Smooth muscle cell (in vitro differentiated cells): ENCODE measurements at regions not wholly inside any gene's neighbourhood (a gene's known extent, or its start where the extent isn't known, plus 50 kb on each side); places are given as distances from the start of the nearest gene placed in this dataset.

ENCODE experiments used
- DNase-seq: peaks from one replicate; lab custom pipeline; 2025; ENCODE audit not compliant: unreplicated experiment; lab: John Stamatoyannopoulos, UW
- H2AFZ ChIP-seq: fragments of 200-600 bp; sonication (generic); 2 replicates; pipeline ENCODE4 v1.6.0; 2016; ENCODE audit warnings: antibody characterized with exemption, low read depth, mild to moderate bottlenecking
- H3F3A ChIP-seq: fragments of 200-600 bp; sonication (generic); 2 replicates; pipeline ENCODE4 v1.6.0; 2017; ENCODE audit warnings: antibody characterized with exemption, low read depth
- H3K27ac ChIP-seq: fragments of 200-600 bp; sonication (generic); 2 replicates; pipeline ENCODE4 v1.5.1; 2016; ENCODE audit warnings: low read depth, mild to moderate bottlenecking
- H3K27me3 ChIP-seq: fragments of 200-600 bp; sonication (generic); 2 replicates; pipeline ENCODE4 v1.6.1; 2016; ENCODE audit warnings: low read depth, mild to moderate bottlenecking
- H3K36me3 ChIP-seq: fragments of 200-600 bp; sonication (generic); 2 replicates; pipeline ENCODE4 v1.5.1; 2016; ENCODE audit warnings: low read depth
- H3K4me1 ChIP-seq: fragments of 200-600 bp; sonication (generic); 2 replicates; pipeline ENCODE4 v1.5.1; 2016; ENCODE audit warnings: low read depth
- H3K4me2 ChIP-seq: fragments of 200-600 bp; sonication (generic); 2 replicates; pipeline ENCODE4 v1.6.0; 2016; ENCODE audit warnings: mild to moderate bottlenecking
- H3K4me3 ChIP-seq: fragments of 200-600 bp; sonication (generic); 2 replicates; pipeline ENCODE4 v1.5.1; 2016; ENCODE audit warnings: mild to moderate bottlenecking
- H3K79me2 ChIP-seq: fragments of 200-600 bp; sonication (generic); 2 replicates; pipeline ENCODE4 v1.6.0; 2016; ENCODE audit warnings: low read depth, mild to moderate bottlenecking
- H3K9ac ChIP-seq: fragments of 200-600 bp; sonication (generic); 2 replicates; pipeline ENCODE4 v1.6.0; 2016; ENCODE audit warnings: low read depth
- H3K9me3 ChIP-seq: fragments of 200-600 bp; sonication (generic); replicated peaks from 2 replicates; pipeline ENCODE4 v1.5.1; 2016; ENCODE audit warnings: low read depth
- H4K20me1 ChIP-seq: fragments of 200-600 bp; sonication (generic); 2 replicates; pipeline ENCODE4 v1.6.0; 2016; ENCODE audit warnings: low read depth
- CTCF ChIP-seq: fragments of 200-600 bp; sonication (generic); IDR thresholded peaks from 2 replicates; pipeline ENCODE4 v1.5.1; 2017; ENCODE audit warnings: borderline replicate concordance, mild to moderate bottlenecking, antibody characterized with exemption; ENCODE audit not compliant: insufficient read depth, poor library complexity, severe bottlenecking
- WGBS: methylation state at CpG from one replicate; pipeline ENCODE4 v1.1.7; 2016; ENCODE audit warnings: low lambda C conversion rate; 5-methylcytosine and 5-hydroxymethylcytosine counted together

- no peaks in the 10 kb centered on the region for H4K20me1 ChIP-seq
- H3K79me2 ChIP-seq, result no peaks in the 10 kb centered on the region
- no peaks in the 10 kb centered on the region for H3F3A ChIP-seq
- H3K36me3 ChIP-seq, result no peaks in the 10 kb centered on the region
- peaks cover 5% of the 10 kb centered on the region for H3K4me1 ChIP-seq
- H3K9ac ChIP-seq, result no peak overlapping the region
- TF ChIP-seq CTCF, result no peak
- no peaks in the 10 kb centered on the region for H3K9me3 ChIP-seq
- H3K27ac ChIP-seq, result no peak overlapping the region
- DNase-seq, result no peak
- H3K4me3 ChIP-seq, result no peak overlapping the region
- H3K4me2 ChIP-seq, result peak overlapping the region; percentile 27
- no peaks in the 10 kb centered on the region for H3K27me3 ChIP-seq
- no peak overlapping the region for H2AFZ ChIP-seq
These were observed 324.9 kb downstream of the LPIN1 start for GRCh38 chr2:12071318-12071717.

- 97% methylated on average over 6 of the region's 6 CpGs for WGBS
- no peaks in the 10 kb centered on the region for H3K27me3 ChIP-seq
These were observed 326.9 kb downstream of the LPIN1 start for GRCh38 chr2:12073217-12073852.

GRCh38 chr2:12074126-12074844 is 327.9 kb downstream of the LPIN1 start:
- no peak for TF ChIP-seq CTCF
- Histone ChIP-seq H3K9ac (no peak overlapping the region), H3K36me3 (no peaks in the 10 kb centered on the region), H3K27ac (no peak overlapping the region), H3F3A (no peaks in the 10 kb centered on the region), H2AFZ (no peak overlapping the region), H3K4me3 (no peak overlapping the region), H3K27me3 (no peaks in the 10 kb centered on the region), H3K79me2 (no peaks in the 10 kb centered on the region), H3K4me1 (peaks cover 5% of the 10 kb centered on the region), H3K9me3 (no peaks in the 10 kb centered on the region), H4K20me1 (no peaks in the 10 kb centered on the region), H3K4me2 (no peak overlapping the region)
- DNase-seq, result no peak
- 51% methylated on average over 7 of the region's 7 CpGs for WGBS

More at GRCh38 chr2:12073217-12073852, 326.9 kb downstream of the LPIN1 start:
- Histone ChIP-seq H3K27ac (no peak overlapping the region), H3K9me3 (no peaks in the 10 kb centered on the region), H3K79me2 (no peaks in the 10 kb centered on the region), H3F3A (no peaks in the 10 kb centered on the region), H3K4me2 (no peak overlapping the region), H3K9ac (no peak overlapping the region), H2AFZ (no peak overlapping the region), H3K4me3 (no peak overlapping the region), H3K36me3 (no peaks in the 10 kb centered on the region), H4K20me1 (no peaks in the 10 kb centered on the region), H3K4me1 (peaks cover 5% of the 10 kb centered on the region)
- no peak for DNase-seq
- TF ChIP-seq CTCF, result no peak

- Histone ChIP-seq H3K9ac (no peak overlapping the region), H3K27me3 (no peaks in the 10 kb centered on the region), H3F3A (no peaks in the 10 kb centered on the region), H3K4me3 (no peak overlapping the region), H3K4me1 (peaks cover 5% of the 10 kb centered on the region), H3K79me2 (no peaks in the 10 kb centered on the region), H3K4me2 (no peak overlapping the region), H2AFZ (no peak overlapping the region), H4K20me1 (no peaks in the 10 kb centered on the region), H3K9me3 (no peaks in the 10 kb centered on the region), H3K27ac (no peak overlapping the region), H3K36me3 (no peaks in the 10 kb centered on the region)
- no peak for DNase-seq
- TF ChIP-seq CTCF, result no peak
- WGBS, result 55% methylated on average over 2 of the region's 2 CpGs
These were observed 328.4 kb downstream of the LPIN1 start for GRCh38 chr2:12074845-12075217.
